22Rv1 (cell line): ENCODE measurements at regions not wholly inside any gene's neighbourhood (a gene's known extent, or its start where the extent isn't known, plus 50 kb on each side); places are given as distances from the start of the nearest gene placed in this dataset.

Experiments used
- H3K27ac ChIP-seq: fragments of 450-650 bp; 2 replicates; pipeline ENCODE4 v1.5.1; 2017
- CTCF ChIP-seq: fragments of 450-650 bp; IDR thresholded peaks from 2 replicates; pipeline ENCODE4 v1.5.1; 2017; ENCODE audit warnings: mild to moderate bottlenecking
- ZFX ChIP-seq: fragments of 450-650 bp; IDR thresholded peaks from 2 replicates; pipeline ENCODE4 v1.6.1; 2017; ENCODE audit warnings: antibody characterized with exemption, borderline replicate concordance

GRCh38 chrX:87236830-87237440 lies 280.7 kb upstream of the KLHL4 start:
- no peak for TF ChIP-seq CTCF
- no peak for TF ChIP-seq ZFX
- no peak overlapping the region for H3K27ac ChIP-seq

- H3K27ac ChIP-seq = no peak overlapping the region
- no peak for TF ChIP-seq CTCF
- no peak for TF ChIP-seq ZFX
Measured at GRCh38 chrX:87265518-87265917, 252.1 kb upstream of the KLHL4 start.

- no peak for TF ChIP-seq ZFX
- no peak for TF ChIP-seq CTCF
- no peak overlapping the region for H3K27ac ChIP-seq
Measured at GRCh38 chrX:87272491-87272890, 245.1 kb upstream of the KLHL4 start.

- TF ChIP-seq ZFX (no peak), CTCF (peak; percentile 56)
- no peak overlapping the region for H3K27ac ChIP-seq
Measured at GRCh38 chrX:87299563-87300160, 217.9 kb upstream of the KLHL4 start.

GRCh38 chrX:87310780-87311179 lies 206.8 kb upstream of the KLHL4 start:
- H3K27ac ChIP-seq = no peak overlapping the region
- no peak for TF ChIP-seq ZFX
- no peak for TF ChIP-seq CTCF

GRCh38 chrX:87327267-87327666 lies 190.3 kb upstream of the KLHL4 start:
- TF ChIP-seq ZFX (no peak), CTCF (no peak)
- H3K27ac ChIP-seq = no peak overlapping the region

GRCh38 chrX:87337267-87337666 lies 180.3 kb upstream of the KLHL4 start:
- TF ChIP-seq CTCF (peak; percentile 20; the same call in 1 of the 2 replicates), ZFX (no peak)
- H3K27ac ChIP-seq = no peak overlapping the region
